GM19467 (cell line): ENCODE measurements at regions not wholly inside any gene's neighbourhood (a gene's known extent, or its start where the extent isn't known, plus 50 kb on each side); places are given as distances from the start of the nearest gene placed in this dataset.
"Not testable (repeated sequence)": the region's sequence is repeated elsewhere in the genome, so short reads cannot be mapped to it uniquely, and the experiment has no call there.

Source experiments
- ATAC-seq: cut with Tn5 transposase; IDR thresholded peaks from one replicate; pipeline ENCODE4 v1.9.1; 2021; ENCODE audit warnings: mild to moderate bottlenecking, moderate library complexity; ENCODE audit not compliant: unreplicated experiment

- no peak for ATAC-seq
Observed at GRCh38 chr5:2366816-2367215, 384.7 kb downstream of the IRX2 start.

DNA sequence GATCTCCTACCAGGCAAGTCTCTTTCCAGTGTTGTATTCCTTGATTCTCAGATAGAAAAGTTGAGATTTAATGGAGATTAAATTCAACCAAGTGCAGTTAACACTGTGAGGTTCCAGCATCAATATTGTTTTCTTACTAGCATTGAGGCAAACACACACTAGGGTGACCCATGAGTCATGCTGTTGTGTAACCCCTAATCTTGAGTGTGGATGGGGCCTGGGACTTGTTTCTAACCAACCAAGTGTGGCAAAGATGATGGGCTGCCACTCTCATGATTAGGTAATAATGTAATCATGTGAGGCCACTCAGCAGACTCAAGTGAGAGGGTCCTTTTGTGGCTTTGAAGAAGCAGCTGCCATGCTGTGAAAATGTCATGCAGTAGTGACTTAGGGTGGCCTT lies 394.2 kb downstream of the IRX2 start:
- ATAC-seq: no peak

GRCh38 chr5:2355859-2356258 lies 395.6 kb downstream of the IRX2 start:
- ATAC-seq: no peak

DNA sequence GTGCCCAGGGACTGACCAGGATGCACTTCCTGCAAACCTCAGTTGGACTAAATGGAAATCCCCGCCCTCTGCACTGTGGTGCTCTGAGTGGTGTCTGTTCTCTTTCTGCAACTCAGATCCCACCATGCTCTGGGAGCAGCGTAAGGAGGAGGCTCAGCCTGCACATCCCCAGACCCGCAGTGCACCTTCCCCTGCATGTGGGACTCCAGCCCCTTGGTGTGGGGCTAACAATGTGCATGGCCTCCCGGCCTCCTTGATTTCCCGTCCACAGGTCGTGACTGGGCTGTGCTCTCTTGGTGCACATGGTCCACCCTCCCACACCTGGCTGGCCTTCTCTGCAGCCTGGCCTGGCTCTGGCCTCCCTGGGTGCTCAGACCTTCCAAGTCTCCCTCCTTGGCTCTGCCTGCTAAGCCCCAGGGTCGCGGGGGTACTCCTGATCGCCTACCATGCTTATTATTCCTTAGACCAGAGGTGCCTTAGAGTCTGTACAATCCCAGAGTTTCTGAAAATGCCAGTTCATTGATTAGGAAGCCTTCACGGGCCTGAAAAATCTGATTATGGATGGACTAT lies 397.5 kb downstream of the IRX2 start:
- no peak for ATAC-seq

DNA sequence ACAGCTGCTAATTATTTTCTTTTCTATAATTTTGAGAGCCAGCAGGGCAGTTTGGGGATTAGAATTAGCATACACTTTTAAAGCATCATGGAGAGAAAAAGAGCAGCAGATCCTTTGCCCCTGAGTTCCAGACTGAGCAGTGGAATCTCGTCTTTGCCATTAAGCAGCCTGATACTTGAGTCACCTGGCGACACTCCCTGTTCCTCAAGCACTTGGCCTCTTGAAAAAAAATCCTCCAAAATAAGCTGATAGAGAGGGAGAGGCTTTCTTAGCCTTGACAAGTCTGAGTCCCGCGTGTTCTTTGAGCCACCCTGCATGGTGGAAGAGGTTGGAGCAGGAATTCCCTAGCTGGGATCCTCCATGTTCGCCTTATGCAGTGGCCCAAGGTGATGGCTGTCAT lies 398.3 kb downstream of the IRX2 start:
- no peak for ATAC-seq

DNA sequence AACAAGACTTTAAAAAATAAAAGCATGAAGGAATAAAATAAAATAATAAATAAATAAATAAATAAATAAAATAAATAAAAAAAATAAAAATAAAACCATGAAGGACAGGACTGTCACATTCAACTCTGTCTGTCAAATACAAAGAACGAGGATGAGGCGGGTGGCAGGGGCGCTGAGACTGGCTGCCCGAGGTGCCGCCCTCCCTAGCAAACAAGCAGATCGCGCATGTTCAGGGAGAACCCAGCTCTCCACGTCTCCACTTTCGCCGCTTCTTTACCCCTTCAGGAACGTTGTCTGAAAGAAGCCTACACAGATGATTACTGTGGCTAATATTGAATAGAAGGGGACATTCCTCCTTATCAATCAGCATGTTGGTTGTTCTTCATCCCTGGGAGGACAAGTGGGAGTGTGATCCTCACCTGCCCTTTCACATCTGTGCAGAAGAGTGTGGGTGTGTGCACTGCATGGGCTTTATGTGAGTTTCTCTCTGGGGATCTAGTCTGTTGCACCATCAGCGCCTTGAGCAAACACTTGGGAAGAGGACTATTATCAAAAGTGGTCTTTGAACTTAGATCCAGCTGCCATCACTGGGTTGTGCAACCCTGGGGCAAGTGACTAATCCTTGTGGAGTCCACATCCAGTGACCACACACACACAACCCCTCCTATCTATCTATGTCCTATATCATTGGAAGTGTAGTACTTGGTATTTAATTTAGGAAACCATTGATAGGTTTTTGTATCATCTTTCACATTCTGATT lies 399.2 kb downstream of the IRX2 start:
- no peak for ATAC-seq

GRCh38 chr5:2349768-2350167 lies 401.7 kb downstream of the IRX2 start:
- not testable (repeated sequence) for ATAC-seq

DNA sequence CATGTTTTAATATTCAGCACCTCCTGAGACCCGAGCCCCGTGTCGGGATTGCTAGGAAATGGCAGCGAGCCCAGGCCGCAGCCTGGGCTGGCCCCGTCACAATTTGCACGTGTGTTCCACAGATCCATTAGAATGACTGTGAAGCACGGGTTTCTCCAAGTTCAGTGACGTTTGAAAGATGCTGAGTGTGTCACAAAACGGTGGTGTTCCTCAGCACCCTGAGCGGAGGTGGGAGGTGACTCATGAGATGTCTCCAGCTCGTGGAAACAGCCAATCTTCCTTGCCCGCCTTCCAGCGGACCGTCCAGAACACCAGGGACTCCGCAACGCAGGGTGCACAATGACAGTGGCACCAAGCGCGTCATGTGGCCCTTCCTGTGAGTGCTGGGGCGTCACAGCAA lies 412.8 kb downstream of the IRX2 start:
- ATAC-seq: no peak

DNA sequence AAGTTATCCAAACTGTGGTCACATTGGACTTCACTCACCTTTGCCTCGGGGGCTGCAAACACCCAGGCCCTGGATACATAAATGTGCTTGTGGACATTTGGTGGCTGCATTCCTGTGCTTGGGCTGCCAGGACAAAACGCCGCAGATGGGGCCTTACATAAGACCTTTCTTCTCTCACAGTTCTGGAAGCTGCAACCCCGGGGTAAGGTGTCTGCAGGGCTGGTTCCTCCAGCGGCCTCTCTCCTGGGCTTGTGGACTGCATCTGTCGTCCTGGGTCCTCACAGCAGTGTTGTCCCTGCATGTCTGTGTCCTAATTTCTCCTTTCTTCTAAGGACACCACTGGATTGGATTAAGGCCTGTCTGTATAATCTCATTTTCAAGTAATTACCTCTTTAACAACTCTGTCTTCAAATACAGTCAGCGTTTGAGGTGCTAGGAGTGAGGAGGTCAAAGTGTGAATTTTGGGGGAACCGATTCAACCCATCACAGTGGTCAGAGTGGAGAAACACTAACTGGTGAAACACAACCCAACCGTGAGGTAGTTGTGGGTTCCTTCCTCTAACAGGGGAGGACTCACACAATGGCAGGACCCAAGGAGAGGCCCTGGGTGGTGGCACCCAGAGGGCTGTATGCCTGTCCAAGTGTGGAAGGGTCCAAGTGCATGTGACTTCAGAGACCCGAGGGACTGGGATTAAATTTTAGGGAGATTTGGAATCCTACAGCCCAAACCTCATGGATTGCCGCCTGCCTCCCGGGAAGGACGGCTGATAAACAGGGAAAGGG lies 415.6 kb downstream of the IRX2 start:
- ATAC-seq: no peak

DNA sequence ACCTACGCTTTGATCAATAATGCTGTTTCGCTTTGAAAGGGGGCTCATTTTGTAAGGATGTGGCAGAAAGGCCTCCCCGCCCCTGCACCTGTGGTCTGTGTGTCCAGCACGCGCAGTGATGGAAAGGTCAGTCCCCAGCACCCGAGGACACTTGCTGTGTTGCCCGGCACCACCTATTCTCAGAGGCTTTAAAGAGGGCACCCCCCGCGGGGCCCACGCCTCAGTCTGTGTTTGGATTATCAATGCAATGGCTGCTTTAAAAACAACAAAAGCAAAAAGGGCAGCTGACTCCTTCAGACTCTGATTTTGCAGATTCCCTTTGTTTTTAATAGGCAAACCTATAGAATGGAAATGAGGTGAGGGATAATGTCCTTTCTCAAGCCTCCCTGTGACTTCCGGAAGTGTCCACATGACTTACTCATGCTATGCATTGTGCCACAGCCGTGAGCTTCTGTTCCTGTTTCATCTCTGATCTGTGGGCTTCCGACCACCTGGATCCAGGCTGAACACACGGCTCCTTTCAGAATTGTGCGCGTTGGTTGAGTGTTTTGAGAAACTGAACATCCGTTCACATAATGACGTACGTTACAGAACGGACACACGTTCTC lies 416.2 kb downstream of the IRX2 start:
- no peak for ATAC-seq

DNA sequence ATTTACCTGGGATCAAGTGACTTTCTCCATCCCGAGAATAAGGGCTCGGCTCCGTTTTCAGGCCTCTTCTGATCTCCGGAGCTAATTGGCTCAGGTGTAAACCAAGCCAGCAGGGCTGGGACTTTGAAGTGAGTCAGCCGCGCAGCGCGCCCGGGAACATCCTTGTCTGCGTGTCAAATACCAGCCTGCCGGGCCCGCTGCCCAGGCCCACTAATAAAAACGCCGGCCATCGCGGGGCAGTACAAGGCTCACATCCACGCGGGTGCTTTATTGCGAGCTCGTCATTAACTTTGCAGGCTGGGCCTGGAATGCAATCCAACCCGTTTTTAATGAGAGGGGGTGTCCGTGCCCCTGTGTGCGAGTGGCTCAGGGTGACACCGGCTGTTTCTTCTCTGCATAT lies 416.8 kb downstream of the IRX2 start:
- ATAC-seq: no peak

- ATAC-seq: no peak
Observed at GRCh38 chr5:2333291-2333690, 418.2 kb downstream of the IRX2 start.

GRCh38 chr5:2332521-2332920 lies 419.0 kb downstream of the IRX2 start:
- no peak for ATAC-seq

GRCh38 chr5:2330325-2331130 lies 420.9 kb downstream of the IRX2 start:
- no peak for ATAC-seq

GRCh38 chr5:2329741-2330140 lies 421.7 kb downstream of the IRX2 start:
- no peak for ATAC-seq

GRCh38 chr5:2326601-2327000 lies 424.9 kb downstream of the IRX2 start:
- no peak for ATAC-seq

DNA sequence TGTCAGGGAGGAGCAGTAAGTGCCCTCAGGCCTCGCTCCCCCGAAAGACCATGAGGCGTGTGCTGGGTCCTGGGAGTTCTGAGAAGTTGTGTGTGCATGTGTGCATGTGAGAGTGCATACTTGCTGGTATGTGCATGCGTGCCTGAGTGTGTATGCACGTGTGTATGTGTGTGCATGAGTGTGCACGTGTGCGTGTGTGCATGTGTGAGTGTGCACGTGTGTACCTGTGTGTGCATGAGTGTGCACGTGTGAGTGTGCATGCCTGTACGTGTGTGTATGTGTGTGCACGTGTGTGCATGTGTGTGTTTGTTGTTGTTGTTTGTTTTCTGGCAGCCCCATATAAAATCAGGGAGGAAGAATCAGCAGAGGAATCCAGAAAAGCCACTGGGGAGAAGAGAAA lies 426.7 kb downstream of the IRX2 start:
- no peak for ATAC-seq

GRCh38 chr5:2320611-2321010 lies 430.9 kb downstream of the IRX2 start:
- ATAC-seq: no peak

DNA sequence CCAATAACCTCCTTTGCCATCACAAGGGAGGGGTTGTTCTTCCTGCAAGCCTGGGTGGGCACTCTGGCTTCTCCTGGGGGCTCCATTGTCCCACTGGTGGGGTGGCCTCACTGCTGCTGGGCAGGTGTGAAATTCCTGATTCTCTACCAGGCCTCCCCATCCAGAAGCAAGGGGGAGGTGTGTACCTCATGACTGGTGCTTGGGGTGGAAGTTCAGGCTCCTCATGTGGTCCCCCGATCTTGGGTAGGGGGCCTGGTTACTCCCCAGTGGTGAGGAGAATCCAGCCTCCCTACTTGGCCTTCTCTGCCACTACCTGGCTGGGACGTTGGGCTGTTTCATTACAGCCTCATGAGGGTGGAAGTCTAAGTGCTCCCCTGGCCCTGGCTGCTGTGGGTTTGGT lies 433.9 kb downstream of the IRX2 start:
- ATAC-seq: no peak

DNA sequence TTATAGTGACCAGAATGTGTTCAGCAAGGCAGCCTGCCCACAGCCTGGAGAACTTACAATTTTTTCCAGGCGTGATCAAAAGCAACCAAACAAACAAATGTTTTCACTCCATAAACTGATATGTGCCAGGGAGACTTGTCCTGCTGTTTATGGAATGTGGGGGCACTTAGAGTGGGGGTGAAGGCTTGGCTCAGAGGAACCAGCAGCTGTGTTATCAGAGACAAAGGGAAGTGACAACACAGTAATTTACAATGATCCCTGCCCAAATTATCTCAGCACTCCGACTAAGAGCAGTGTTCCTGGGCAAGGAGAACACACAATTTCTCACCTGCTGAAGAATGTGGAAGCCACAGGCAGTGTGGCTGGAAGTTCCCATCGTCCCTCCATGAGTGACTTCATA lies 429.1 kb upstream of the IRX4 start:
- no peak for ATAC-seq

GRCh38 chr5:2310946-2311345 lies 428.2 kb upstream of the IRX4 start:
- no peak for ATAC-seq
